GM12873 (cell line): ENCODE measurements at regions not wholly inside any gene's neighbourhood (a gene's known extent, or its start where the extent isn't known, plus 50 kb on each side); places are given as distances from the start of the nearest gene placed in this dataset.

Experiments used
- TF ChIP-seq, protein P1 (sequence below): IDR thresholded peaks from 2 replicates; pipeline ENCODE4 v1.5.1; 2012; ENCODE audit warnings: low read depth, mild to moderate bottlenecking, moderate library complexity, low read length, control low read depth; ENCODE audit not compliant: insufficient read depth; ENCODE audit errors: missing control alignments

DNA sequence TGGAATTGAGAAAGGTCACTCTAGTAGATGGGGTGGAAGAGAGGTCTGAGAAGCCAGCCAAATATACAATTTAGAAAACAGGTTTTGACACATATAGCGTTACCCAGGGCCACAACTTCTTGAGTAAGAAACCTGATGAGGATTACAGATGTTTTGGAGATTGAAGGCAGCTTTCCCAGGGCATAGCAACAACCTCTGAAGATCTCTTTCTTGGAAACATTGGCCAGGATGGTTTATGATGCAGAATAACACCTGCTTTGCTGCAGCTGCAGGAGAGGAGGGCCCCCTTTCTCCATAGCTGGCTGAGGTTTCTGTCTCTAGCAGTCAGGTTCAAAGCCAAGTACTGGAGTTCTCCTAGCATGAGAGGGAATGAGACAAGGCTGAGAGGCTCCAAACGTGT is 75.1 kb upstream of the NUP50 start:
- TF ChIP-seq, protein P1, sequence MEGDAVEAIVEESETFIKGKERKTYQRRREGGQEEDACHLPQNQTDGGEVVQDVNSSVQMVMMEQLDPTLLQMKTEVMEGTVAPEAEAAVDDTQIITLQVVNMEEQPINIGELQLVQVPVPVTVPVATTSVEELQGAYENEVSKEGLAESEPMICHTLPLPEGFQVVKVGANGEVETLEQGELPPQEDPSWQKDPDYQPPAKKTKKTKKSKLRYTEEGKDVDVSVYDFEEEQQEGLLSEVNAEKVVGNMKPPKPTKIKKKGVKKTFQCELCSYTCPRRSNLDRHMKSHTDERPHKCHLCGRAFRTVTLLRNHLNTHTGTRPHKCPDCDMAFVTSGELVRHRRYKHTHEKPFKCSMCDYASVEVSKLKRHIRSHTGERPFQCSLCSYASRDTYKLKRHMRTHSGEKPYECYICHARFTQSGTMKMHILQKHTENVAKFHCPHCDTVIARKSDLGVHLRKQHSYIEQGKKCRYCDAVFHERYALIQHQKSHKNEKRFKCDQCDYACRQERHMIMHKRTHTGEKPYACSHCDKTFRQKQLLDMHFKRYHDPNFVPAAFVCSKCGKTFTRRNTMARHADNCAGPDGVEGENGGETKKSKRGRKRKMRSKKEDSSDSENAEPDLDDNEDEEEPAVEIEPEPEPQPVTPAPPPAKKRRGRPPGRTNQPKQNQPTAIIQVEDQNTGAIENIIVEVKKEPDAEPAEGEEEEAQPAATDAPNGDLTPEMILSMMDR, result no peak

DNA sequence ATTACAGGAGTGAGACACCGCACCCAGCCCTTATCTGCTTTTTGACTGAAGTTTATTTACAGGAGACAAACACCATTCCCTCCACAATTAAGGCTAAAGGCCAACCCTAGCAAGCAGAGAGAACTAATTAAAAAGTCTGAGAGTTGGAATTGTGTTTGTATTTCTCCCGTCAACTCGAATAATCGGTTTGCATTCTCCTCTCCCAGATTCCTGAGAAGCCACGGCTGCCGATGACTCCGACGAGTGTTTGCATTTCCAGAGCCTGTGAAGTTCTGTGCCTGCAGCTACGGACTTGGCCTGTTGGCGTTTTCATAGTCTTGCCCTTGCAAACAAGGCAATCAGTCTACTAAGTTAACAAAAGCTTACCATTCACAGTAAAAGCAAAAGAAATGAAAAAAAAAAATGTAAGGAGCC is 73.2 kb upstream of the NUP50 start:
- TF ChIP-seq, protein P1, result no peak

DNA sequence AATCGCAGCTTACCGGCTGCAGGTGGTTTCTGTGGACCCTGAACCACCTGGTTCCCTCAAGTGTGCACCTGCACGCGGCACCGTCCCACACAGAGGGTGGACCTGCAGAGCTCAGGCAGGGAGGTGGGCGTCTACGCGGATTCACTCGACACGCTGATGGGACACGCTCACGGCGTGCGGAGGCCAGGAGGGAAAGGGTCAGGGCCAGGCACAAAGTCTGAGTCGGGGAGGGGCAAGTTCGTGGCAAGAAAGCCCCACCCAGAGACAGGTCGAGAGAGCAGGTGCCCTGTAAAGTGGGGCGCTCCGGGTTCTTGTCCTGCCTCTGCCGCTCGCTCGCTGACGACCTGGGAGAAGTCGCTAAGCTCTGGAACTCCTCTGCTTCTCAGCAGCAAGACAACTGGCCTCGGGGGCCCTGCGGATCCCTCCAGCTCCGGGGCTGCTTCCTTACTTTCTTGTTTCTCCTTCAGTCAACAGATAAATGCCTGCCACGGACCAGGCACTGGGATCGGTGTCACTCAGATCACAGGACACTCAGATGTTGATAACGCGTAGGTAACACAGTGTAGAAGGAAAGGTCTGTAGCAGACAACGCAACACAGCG is 72.4 kb upstream of the NUP50 start:
- TF ChIP-seq, protein P1, result no peak

DNA sequence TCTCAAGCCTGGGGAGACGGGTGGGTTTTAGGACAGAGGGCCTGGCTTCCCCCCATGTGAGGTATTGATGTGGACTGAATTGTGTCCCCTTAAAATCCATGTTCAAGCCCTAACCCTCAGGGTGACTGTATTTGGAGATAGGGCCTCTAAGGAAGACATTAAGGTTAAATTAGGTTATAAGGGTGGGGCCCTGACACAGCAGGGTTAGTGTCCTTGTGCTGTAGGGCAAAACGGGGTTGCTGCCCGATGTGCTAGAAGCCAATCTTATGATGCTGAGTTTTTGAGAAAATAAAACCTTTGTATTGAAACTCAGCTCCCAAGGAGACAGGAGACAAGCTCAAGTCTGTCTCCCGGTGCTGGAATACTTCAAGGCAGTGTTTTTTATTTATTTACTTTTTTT is 71.1 kb upstream of the NUP50 start:
- TF ChIP-seq, protein P1, result no peak

DNA sequence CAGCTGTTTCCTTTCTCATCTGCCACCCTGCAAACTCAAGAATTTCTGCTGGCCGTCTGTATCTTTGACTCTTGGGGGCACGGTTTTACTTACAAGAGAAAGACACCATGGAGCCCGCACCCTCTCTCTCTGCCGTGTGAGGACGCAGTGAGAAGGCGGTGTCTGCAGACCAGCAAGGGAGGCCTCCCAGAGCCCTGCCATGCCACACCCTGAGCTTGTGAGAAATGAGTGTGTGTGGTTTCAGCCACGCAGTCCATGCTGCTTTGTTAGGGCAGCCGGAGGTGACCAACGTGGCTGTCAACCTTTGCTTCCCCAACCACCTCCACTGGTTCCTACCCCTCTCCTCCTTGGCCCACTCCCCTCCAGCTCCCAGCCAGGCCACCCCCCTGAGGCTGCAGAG is 70.1 kb upstream of the NUP50 start:
- TF ChIP-seq, protein P1, result no peak

DNA sequence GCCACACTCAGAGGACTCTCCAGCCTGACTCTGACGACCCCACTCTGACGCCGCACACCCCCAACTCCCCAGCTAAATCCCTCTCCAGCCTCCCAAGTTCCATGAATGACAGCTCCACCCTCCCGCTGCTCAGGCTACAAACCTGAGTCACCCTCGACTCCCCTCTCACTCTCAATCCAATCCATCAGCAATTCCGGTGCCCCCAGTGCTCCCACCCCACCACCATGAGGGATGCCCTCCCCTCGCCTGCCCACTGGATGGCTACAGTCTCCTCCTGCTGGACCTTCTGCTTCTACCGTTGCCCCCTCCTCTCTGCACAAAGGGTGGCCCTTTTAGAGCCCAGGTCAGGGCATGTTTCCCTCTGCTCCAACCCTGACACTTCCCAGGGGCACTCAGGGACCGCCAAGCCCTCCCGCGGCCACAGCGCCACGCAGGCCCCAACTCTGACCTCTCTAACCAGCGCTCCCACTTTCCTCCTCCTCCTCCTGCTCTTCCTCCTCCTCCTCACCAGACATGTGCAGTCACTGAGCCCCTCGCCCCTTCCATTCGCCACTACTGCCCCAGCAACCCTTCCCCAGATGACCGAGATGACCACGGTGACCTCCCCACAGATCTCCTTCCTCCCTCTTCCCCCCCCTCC is 69.5 kb upstream of the NUP50 start:
- TF ChIP-seq, protein P1, result no peak

DNA sequence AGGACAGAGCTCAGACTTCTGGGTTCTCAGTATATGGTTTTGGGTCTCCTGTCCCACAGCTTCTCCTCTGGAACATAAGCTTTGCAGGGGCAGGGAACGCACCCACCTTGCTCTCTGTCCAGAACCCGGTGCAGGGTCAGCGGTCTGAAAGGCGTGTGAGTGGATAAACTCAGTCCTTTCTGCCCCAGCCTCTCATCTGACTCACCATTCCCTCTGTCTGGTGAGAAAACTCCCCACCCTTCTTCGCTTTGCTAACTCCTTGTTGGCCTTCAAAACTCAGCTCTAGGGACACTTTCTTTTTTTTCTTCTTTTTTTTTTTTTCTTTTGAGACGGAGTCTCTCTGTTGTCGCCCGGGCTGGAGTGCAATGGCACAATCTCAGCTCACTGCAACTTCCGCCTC is 68.9 kb upstream of the NUP50 start:
- TF ChIP-seq, protein P1, result no peak
